Activated T-helper 1 cell treated with anti-CD3 and anti-CD28 coated beads, Interleukin-2, amount 50 U/mL, for 16 hours (primary cell): ENCODE measurements at regions not wholly inside any gene's neighbourhood (a gene's known extent, or its start where the extent isn't known, plus 50 kb on each side); places are given as distances from the start of the nearest gene placed in this dataset.

ENCODE experiments used
- DNase-seq, 2 donors: peaks; one replicate each; pipeline ENCODE4 v3.0.0-alpha.2; 2020; ENCODE audit warnings: low read depth in 1 of 2, low spot score in 1 of 2

DNA sequence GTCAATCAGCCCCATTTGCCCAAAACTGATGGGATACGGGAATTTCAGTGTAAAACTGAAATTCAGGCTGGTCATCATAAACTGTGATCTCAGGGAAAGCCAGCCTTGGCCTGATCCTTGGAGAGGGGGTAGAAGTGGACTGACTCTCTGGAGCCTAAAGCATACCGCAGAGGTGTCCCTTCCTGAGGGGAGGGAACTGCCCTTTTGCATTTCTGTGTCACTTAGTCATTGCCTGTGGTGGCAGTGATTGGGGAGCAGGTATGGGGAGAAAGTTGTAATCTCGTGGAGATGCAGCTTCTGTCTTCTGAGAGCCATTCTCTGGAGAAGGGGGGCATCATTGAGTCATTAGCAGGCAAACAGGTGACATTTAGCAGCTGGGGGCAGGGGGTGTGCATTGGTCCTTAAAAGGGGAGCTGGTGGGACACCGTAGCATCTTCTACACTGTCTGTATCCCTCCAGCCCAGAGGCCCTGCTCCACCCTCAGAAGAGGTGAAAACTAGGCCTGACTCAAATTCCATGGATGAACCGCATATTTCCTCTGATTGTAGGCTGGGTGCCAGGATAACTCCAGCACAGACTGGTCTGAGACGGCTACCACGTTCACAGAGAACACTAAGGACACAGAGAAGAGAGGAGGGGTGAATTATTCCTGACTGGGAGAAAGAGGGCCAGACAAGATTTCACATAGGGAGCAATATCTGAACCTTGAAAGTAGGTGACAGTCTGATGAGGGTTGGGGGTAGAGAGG lies 143.3 kb downstream of the SEC61B start:
- DNase-seq: no peak

DNA sequence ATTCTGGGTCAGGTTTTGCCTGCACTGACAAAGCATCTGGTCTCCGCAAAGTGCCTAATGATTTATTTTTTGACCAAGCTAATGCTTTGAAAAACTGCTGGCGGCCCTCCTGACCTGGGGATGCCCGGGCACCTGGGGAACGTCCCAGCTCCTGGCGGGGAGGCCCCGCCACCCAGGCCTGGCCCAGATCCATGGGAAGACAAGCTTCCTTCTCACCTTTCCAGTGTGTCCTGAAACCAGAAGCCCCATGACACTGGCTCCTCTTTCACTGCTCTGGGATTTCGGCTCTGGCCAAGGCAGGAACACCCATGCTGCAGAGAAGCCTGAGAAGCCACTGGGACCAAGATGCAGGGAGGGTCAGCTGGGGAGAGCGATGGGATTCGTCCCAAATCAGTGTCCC lies 144.1 kb downstream of the SEC61B start:
- no peak for DNase-seq

DNA sequence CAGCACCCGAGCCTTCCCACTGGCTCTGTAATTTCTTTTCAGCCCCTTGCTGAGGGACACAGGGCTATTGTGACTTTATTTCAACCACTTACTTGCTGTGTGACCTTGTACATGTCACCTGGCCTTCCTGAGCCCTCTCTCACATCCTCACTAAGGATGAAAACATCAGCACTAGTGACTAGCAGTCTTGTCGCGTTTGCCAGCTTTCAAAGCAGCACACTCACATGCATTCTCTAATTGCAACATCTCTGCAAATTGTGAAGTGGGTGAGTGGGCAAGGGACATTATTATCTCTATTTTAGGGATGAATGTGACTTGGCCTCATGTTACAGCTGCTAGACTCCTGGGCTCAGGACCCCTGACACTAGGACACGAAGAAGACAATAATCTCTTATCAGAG lies 144.5 kb downstream of the SEC61B start:
- no peak for DNase-seq

DNA sequence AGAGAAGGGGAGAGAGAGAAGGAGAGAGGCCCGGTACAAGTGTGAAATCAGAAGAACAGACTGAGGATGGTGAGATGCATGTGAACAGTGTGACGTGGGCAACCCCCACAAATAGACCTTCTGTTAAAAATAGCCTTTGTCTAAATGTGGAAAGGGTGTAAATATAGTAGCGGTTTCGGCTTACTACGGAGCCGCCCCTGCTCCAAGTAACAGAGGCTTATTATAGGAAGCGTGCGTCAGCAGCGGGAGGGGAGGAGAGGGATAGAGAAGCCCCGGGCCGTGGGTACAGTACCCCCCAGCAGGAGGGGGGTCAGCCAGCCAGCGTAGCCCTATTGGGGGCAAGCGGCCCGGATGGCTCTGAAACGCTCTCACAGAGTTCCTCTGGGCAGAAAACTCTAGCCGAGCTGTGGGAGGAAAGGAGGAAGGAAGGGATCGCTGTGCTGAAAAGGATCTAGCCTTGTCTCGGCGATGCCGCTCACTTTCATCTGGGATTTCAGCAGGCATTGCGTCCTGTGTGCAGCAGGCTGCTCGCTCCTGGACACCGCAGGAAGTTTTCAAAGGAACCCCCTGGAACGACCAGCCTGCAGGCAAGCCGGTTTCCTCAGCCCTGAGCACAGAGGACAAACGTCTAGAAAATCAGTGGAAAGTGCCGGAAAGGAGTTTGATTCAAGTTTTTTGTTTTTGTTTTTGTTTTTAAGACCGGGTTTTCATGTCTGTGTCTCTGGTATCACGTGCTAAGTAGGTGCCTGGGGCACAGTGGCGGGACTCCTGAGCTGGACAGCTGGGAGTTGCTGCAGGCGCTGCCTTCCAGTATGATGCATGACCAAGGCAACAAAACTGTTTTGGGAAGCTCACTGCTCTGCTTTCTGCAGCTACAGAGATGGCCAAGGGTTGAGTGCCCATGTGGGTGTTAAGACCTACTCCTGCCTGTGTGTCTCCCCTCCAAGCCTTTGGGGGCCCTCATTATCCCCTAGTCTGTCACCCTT lies 146.6 kb downstream of the SEC61B start:
- no peak for DNase-seq

DNA sequence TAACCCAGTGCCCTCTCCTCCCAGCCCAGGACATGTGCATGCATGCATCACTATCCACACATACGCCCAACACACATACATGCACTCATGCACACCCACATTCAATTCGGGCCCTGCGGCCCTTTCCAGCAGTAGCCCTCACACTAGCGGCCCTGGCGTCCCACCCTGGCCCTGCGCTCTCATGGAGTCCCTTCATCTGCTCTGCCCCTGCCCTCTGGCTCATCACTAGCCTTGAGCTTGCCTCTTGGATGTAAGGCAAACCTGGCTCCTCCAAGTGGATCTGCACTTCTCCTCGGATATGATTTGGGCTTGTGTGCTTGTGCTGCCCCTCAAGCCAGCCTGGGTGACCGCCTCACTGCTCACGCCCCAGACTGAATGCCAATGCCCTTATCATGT lies 147.2 kb downstream of the SEC61B start:
- no peak for DNase-seq

DNA sequence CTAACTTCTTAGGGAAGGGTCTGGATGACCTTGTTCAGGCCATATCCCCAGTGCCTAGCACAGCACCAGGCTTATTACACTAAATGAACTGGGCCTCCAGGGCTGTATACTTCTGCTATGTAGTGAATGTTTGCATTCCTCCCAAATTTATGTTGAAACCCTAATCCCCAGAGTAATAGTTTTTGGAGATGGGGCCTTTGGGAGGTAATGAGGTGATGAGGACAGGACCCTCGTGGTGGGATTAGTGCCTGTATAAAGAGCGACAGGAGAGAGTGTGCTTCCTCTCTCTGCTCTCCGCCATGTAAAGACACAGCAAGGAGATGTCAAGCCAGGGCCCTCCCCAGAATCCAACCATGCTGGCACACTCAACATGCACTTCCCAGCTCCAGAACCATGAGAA lies 148.3 kb downstream of the SEC61B start:
- DNase-seq: no peak

DNA sequence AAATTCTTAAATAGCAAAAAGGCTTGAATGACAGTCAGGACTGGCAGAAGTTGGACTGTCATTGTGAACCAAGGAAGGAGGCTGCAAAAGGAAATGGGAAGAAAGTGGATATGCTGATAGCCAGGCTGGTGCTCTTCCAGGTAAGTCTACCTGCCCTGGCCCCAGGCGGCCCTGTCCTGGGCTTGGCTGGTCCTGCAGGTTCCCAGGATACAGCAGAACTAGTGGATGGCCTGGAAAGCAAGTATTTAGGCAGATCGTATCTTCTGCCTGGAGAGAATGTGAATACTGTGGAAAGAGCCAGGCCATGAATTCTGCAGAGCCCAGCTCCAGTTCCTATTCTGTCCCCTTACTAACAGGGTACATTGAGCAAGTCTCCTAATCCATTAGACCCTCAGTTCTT lies 149.3 kb downstream of the SEC61B start:
- DNase-seq: no peak

DNA sequence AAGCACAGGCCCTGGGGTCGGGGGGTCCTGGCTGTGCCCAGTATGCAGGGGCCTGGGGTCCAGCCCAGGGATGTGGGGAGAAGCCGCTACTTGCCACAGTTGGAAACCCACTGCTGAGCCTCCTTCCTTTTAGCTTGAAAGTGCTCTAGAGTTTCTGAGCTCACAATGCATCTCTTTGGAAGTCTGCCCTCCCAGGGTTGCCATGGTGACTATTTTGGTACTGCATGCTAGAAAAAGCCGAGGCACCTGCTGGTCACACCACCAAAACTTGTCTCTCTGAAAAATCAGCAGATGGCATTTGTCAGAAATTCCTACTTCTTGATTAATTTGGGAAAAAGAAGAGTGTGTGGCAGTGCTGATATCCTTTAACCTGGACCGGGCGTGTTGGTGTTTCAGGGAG lies 151.8 kb downstream of the SEC61B start:
- no peak for DNase-seq

DNA sequence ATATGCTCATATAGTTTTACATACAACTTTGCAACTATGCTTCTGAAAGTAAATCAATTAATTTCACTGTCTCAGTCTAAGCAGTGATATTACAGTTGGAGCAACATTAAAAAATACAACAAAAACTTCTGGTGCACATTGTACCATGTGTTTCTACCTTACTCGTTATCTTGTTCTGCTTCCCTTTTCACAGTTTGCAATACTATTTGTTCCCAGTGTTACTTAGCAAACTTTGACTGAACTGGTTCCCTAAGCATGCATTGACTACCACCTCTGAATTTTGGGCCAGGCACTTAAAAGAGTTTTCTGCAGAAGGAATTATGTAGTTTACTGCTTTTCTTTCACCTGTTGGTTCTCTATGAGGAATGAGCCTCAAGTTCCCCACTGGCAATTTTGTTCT lies 152.7 kb downstream of the SEC61B start:
- DNase-seq: no peak

DNA sequence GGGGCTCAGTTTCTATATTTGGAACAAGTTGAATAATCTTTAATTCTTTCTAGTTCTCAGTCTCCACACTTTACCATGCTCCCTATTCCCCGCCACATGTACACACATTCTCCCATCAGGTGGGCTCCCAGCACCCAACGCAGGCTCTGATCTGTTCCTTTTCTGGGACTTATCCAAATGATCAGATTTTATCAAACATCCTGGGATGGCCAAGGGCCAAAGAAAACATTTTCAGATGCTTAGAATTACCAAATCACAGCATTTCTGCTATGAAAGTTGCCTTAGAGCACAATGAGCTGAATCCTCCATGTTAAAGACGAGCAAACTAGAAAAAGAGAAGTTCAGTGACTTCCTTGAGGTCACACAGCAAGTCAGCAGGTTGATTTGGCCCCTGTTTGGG lies 153.4 kb downstream of the SEC61B start:
- no peak for DNase-seq

DNA sequence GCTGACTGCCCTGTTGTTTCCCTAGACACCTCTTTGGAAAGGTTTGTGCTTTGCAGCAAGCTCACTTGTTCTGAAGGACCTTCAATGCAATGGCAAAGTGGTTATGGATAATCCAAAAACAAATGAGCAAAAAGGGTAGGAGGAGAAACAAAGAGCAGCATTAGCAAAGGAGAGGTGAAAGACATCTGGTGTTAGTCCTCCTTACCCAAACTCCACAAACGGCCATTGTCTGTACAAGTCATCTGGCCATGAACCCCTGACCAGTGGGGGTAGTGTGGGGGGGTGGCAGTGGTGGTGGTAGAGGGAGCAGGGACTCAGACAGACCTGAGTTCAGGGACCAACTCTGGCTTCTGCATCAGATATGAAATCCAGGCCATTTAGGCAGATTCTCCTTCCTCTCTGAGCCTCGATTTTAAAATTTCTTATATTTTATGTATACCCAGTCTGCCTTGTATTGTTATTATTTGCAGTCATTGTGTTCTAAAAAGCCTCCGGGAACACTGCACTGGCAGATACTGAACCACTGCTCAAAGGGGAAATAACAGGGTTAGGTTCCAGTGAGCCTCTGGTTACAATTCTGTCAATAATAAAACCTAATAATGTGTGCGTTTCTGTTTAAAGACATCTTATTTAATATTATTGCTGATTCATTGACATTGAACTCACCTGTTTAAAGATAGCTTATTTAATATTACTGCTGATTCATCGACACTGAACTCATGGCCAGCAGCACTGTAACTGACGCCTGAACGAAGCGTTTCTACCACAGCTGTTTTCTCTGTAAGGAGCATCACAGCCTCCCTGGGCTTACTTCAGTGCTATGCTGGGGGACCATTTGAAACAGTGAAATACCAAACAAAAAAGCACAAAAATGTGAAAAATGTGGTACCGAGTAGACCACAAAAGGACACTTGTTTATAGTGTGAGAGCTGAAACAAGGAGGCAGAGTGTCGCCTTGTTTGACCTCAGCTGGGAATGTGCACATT lies 156.0 kb downstream of the SEC61B start:
- DNase-seq: no peak

DNA sequence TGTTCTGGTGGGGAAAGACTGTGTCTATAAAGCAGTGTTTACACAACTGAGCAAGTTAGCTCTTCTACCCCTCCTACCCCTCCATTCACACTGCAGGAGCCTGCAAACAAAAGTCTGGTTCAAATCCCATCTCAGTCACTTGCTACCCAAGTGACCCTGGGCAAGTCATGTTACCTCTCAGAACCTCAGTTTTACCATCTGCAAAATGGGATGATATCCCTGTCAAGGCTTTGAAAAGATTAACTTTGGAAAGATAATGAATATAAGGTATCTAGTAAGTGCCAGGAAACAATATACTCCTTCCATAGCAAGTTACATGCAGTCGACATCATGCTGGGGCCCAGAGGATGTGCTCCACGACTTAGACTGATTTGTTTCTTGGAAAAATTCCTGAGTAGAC lies 161.5 kb downstream of the SEC61B start:
- no peak for DNase-seq

DNA sequence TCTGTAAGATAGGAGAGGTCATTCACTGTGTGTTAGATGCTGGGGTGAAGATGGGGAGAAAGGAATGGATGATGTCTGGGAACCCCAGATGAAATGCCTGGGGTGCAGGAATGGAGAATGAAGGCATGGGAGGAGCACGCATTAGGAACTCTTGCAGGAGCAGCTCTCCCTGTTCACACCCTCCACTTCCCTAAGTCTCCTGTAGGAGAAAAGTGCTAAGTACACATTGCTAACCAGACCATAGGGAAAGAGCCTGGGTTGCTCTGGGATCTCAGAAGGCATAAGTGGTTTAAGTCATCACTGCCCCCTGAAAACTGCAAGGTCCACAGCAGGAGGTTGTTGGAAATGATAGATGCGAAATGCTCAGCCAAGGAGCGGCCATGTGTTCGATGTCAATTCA lies 163.1 kb downstream of the SEC61B start:
- no peak for DNase-seq

DNA sequence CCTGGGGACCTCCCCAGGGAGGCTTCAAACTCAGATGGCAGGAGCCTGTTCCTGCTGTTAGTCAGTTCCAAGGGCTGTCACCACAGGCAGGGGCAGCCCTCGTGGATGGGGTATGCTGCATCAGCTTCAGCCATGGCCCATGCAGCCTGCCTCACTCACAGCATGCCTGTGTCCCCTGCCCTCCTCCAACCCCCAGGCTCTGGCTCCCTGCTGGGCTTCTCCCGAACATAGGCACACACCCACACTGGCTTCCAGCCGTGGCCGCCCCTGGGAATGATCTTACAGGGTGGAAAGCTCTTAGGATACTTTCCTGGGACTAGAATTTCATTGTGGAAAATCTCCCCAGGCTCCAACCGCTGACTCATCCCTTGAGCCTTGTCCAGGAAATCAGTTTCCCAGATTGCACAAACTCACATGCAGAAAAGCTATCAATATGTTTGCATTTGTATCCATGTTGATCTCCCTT lies 163.8 kb downstream of the SEC61B start:
- no peak for DNase-seq

DNA sequence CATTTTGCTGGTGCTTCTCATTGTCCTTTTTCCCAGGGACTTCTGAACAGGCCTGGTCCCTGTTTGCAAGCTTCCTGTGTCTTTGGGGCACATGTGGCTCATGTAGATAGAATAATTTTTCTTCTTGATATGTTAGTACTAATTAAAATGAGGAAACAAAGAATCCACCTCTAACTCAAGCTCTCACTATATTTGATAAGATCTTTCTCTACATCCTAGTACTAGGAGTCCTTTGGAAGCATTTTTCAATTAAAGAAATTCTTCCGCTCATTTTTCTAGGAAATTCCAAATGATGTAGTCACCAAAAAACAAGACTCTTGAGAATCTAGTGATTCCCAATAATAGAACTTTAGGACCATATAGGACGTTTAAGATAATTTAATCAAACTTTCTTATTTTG lies 165.3 kb downstream of the SEC61B start:
- no peak for DNase-seq

DNA sequence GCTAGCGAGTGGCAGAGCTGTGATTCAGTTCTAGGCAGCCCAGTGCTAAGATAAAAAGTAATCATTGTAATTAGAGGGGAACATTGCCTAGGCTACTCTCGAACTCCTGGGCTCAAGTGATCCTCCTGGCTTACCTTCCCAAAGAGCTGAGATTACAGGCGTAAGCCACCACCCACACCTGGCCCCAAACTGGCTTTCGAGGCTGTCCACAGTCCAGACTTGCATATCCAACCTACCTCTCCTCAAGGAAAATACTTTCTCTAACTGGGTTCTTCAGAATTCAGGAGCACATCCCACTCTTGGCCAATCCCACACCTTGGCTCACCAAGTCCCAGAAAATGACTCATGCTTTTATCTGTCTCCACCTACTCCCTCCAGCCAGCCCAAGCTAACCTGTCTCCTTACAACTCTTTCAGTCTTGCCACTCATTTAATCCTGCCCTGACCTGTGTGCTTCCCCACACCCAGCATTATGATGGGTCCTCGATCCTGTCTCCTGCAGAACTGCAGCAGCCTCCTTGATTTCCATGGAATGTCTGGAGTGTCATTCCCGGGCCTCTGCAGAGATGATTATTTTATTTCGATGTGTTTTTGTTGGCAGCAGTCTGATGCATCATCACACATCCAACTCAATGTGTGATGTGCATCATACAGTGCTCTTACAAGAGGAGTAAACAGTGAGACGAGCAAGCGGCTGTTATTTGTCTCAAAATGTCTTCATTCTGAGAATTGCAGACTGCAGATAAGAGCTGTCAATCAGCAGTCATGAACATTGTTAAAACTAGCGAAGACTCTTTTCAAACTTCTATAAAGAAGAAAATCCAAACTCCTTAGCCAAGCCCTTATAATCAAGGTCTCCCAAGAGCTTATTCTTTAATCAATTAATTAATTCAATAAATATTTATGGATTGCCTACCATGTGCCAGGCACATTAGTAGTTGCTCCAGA lies 167.3 kb downstream of the SEC61B start:
- DNase-seq: no peak

DNA sequence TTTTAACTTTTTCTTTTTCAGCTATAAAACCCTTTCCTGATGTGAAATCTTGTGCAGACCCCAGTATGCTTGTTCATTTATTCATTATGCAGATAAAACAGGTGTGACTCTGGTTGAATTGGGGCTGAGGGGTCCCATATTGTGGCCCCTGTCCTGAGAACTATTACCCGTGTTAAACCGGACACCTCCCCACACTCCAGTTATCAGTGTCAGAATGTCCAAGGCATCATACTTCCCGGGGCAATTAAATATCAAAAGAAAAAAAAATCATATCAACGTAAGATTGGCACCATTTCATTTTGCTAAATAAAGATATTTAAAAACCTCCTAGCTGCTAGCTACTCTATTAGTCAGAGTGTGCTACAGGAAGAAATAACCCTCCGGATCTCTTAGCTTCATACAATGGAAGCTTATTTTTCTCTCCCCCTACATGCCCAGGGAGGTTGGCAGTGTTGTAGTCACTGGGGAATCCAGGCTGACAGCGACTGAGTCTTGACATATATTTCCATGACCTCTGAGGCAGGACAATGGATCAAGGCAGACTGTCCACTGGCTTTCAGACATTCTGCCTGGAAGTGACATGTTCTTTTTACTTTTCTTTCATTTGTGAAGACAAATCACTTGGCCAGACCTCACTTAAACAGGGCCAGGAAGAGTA lies 170.0 kb downstream of the SEC61B start:
- no peak for DNase-seq

DNA sequence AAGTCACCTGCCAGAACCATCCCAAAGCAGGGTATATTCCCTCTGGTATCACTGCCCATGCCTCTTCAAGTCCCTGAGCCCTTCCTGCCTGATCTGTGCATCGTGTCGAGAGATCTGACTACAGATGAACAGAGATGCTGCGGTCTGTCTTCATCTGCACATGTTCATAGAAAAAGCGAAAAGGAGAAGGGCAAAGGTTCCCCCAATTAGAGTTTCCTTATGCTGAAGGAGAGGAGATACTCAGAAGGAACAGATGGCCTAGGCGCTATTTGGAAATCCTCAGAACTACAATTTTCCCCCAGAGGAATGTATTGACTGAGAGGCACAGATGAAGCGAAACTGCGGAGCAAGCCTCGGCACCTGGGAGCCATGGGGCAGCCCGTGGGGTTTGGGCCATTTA lies 170.9 kb downstream of the SEC61B start:
- DNase-seq: no peak

DNA sequence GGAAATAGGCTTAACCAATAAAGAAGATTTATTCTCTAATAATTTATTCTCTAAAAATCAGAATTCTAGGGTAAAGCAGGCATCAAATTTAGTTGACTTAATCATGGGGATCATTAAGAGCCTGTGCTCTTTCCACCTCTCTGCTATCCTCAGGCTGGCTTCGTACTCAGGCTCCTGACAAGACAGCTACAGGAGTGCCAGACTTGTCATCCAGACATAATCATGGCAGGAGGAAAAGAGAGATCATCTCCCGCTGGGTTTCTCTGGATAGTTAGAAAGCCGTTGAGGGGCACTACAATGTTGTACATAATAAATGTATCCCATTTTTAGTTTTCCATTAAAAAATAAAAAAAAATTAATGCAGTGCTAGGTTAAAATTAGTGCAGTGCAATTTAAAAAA lies 171.9 kb downstream of the SEC61B start:
- DNase-seq: no peak
